Colon (tissue), 2 donors: ENCODE measurements at regions not wholly inside any gene's neighbourhood (a gene's known extent, or its start where the extent isn't known, plus 50 kb on each side); places are given as distances from the start of the nearest gene placed in this dataset.
"Not testable (repeated sequence)": the region's sequence is repeated elsewhere in the genome, so short reads cannot be mapped to it uniquely, and the experiment has no call there.

Experiments
- FAIRE-seq: peaks from 2 replicates; lab custom pipeline; 2012; peaks lifted over from hg19 to GRCh38; lab: Jason Lieb, UNC
- donor health status: control.
- donor health status: control.

DNA sequence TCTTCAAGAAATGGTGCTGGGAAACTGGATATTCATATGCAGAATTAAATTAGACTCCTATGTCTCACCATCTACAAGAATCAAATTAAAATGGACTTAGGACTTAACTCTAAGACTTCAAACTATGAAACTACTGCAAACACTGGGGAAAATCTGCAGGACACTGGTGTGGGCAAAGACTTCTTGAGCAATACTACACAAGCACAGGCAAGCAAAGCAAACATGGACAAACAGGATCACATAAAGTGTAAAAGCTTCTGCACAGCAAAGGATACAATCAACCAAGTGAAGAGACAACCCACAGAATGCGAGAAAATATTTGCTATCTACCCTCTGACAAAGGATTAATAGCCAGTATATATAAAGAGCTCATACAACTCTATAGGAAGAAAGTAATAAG, 1161.1 kb upstream of the CITED2 start:
- FAIRE-seq: no peak

DNA sequence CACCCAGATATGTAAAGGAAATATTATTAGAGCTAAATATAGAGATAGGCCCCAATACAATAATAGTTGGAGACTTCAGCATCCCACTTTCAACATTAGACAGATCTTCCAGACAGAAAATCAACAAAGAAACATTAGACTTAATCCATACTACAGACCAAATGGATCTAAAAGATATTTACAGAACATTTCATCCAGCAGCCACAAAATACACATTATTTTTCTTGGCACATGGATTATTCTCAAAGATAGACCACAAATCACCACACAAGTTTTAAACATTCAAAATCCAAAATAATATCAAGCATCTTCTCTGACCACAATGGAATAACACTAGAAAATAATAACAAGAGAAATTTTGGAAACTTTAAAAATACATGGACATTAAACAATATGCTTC, 1159.1 kb upstream of the CITED2 start:
- FAIRE-seq: no peak

DNA sequence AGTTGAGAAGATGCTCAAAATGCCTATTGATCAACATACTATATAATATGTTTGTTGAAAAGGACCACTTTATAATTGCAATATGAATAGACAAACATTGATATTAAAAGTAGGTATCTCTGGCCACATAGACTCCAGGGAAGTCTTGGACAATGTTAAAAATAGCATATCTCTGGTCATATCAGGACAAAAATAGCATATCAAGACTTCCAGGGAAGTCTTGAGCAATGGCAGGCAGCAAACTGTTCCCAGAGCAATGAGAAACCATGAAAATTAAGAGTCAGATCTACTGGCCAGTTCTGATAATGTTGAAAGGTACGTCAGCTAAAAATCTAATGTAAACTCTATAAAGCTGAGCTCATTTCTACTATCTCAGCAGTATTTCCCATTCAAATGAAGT, 1130.3 kb upstream of the CITED2 start:
- FAIRE-seq: no peak

DNA sequence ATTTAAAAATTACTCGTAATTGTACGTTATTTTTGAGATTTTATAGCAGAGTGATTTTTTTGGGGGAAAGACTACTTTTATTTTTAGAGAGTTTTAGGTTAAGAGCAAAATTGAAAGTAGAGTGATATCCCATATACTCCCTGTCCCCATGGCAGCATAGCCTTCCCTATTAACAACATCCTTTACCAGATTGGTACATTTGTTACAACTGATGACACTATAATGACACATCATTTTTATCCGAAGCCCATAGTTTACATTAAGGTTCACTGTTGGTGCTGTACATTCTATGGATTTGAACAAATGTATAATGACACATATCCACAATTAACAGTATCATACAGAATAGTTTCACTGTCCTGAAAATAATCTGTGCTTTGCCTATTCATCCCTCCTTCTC, 1126.4 kb upstream of the CITED2 start:
- FAIRE-seq: no peak

DNA sequence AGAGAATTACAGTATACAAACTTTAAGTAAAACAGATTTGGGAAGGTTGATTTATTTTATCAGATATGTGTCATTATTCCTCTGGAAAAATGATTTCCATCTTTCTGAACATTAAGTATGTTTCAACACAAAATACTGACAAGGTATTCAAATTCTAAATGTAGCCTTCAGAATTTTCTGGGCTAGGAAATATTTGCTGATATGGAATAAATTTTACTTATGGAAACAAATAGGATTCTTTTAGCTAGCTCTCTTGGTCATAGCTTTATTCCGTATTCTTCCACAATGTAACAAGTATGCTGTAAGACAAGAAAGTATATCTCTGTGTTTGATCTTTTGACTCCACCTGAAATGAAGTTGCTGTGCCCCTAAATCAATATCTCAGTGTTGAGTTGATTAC, 1125.2 kb upstream of the CITED2 start:
- FAIRE-seq: no peak

DNA sequence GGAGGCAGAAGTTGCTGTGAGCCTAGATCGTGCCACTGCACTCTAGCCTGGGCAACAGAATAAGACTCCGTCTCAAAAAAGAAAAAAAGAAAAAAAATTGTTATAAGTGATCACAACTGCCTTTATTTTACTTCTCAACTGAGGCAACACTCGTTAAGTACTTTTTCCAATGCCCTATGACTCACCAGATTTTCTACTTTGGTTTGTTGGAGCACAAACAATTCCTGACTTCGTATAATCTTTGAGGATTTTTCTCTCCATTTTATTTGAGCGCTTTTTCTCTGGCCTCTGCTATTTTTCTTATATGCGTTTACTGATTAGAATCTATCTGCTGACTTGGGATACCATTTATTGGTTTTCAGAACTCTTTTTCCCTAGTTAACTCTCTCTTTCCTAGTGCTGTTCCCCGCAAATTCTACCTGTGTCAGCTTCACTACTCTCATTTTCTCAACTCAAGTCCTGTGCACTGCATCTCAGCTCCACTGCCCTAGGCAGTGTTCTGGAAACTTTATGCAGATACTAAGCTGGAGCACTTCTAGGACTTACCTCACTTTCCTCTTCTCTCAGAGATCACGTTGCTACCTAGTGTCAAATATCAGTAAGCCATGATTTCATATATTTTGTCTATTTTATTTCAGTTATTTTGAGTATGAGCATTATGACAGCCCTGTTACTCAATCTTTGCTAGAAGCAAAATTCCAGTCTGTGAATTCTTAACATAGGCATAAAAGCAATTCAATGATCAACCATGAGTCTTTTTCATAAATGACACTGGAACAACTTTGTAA, 1120.1 kb upstream of the CITED2 start:
- FAIRE-seq: no peak

DNA sequence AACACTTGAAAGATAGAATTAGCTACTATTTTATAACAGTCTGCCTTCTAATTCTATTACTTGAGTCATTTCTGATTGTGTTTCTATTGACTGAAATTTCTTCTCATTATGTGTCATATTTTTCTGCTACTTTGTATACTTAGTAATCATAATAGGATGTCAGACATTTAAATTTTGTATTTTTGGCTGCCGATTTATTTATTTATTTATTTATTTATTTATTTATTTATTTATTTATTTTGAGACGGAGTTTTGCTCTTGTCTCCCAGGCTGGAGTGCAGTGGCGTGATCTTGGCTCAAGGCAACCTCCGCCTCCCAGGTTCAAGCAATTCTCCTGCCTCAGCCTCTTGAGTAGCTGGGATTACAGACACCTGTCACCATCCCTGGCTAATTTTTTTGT, 1119.0 kb upstream of the CITED2 start:
- FAIRE-seq: not testable (repeated sequence)

DNA sequence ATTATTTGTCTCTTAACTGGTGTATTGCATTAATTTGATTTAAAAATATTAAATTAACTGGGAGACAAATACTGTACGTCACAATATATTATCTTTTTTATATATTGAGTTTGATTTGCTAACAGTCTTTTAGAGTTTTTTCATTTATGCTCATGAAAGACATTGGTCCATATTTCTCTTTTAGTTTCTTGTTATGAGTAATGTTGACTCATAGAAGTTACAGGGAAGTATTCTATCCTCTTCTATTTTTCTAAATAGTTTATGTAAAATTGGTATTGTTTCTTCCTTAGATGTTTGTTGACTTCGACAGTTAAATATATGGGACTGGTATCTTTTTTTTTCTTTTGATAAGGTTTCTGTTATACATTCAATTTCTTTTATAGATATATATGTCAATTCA, 1115.6 kb upstream of the CITED2 start:
- no peak for FAIRE-seq

DNA sequence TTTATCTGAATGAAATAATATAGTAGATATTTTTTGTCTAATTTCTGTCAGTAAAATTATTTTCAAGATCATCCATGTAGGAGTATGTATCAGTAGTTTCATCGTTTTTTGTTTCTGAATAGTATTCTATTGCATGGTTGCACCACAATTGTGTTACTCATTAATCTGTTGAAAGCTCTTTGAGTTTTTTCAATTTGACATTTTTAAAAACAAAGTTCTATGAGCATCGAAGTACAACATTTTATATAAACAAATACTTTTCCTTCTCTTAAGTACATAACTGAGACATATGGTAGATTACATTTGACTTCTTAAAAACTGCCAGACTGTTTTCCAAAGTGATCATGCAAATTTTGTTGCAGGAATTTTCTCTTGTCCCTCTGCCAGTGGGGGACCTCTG, 1113.1 kb upstream of the CITED2 start:
- no peak for FAIRE-seq

DNA sequence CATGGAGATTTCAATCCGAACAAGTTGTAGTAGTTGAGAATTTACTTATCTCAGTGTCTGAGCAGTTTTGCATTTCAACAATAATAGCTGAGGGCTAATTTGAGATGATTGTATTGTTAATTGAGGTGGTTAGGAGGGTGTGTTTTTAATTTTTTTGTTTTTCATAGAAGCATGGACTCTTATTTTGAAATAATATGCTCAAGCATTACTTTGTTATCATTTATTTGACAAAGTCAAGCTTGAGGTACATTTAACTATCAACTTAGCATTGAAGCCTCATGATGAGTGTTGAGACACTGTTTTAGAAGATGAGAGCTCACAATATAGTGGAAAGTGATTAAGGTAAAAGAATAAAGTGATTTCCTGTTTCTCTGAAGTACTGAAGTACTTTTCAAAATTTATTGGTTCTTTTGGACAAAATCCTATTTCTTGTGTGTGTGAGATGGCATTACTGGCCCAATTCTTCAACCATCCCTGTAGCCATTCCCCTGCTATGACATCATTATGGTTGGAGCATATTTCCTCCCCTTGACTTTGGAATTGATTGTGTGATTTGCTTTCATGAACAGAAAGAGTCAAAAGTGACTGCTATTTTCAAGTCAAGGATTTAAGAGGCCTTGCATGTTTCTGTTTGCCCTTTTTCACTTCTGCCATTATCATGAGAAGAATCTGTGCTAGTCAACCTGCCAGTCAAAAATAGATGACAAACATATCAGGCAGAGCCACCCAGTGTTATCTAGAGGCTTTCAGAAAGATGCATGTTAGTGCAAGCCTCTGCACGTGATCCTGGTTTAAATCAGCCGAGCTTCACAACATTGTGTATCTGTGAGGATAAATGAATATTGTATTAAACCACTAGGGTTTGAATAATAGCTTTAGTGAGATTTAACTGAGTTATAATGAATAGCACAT, 1112.3 kb upstream of the CITED2 start:
- no peak for FAIRE-seq

DNA sequence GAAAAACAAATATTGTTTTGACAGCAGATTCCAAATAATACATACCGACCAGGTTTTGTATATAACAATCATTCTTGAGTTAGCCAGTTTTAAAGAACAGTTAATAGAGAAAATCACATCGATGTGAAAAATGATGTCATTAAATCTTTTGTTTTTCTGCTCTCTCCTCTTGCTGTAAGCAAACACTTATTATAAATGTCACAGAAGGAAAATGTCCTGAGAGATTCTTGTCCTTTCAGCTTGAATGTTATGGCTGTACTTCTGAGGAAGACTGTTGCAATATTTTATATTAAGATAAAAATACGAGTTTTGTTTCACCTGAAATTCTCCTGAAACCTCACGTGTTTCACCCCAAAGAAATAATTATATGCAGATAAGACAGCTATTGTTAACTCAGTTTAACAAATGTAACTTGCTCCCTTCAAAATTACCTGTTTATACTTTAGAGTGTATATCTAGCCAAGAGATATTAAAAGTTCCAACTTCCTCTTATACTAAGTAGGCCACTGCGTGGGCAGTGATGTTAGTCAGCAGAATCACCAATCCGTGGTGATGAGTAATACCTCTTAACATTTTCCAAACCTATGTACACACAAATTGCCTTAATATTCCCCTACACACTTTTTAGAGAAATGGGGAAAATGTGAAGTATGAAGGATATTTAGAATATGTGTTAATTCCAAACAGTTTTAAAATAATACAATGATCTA, 1111.4 kb upstream of the CITED2 start:
- FAIRE-seq: no peak

DNA sequence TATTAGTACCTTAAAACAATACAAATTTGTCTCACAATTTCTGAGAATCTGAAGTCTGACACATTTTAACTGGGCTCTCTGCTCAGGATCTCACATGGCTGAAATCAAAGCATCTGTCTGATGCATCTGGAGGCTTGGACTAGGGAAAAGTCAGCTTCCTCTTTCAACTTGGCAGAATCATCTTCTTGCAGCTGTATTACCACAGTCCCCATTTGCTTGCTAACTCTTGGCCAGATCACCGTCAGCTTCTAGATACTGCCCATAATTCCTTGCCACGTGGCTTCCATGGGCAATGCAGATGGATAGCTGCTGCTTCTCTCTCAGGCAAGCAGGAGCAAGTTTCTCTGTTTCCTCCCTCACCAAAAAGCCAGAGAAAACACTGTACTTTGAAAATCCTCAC, 1106.4 kb upstream of the CITED2 start:
- no peak for FAIRE-seq

DNA sequence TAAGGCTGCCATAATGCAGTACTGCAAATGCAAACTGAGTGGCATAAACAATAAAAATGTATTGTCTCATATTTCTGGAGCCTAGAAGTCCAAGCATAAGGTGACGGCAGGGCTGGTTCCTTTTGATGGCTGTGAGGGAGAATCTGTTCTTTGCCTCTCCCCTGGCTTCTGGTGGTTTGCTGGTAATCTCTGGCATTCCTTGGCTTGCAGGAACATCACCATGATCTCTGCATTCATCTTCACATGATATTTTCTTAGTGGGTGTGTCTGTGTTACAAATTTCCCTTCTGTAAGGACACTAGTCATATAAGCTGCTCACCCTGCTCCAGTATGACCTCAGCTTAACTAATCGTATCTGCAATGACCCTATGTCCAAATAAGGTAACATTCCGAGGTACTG, 1104.2 kb upstream of the CITED2 start:
- FAIRE-seq: no peak

DNA sequence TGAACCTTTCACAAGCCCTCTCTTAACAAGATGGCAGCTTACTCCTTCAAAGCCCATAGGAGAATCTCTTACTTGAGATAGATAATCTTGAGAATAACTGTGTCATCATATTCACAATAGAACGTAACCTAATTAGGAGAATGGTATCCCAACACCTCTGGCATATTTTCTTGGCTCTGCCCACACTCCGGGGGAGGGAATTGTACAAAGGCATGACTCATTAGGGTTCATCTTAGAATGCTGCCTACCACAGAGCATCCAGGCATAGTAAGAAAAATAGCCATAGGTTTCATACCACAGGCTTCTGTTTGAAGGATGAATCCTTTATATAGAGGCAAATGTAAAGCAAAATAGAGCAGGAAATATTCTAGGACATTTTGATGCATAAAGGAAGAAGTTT, 1100.6 kb upstream of the CITED2 start:
- no peak for FAIRE-seq

DNA sequence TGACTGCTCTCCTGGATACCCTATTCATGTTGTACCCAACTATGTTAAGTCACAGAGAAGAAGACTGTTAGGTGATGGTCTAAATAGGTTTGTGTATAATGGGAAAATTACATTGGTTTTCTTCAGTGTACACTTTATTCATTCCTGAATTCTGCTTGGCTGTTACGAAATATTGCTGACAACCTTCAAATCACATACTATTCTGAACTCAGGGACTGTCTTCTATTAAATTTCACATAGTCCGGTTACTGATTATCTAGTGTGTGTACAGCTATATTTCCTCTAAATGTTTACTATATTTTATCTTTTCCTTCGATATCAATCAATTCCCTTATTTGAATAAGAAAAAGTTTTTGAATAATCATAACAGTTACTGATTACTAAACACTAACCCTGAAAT, 1090.3 kb upstream of the CITED2 start:
- no peak for FAIRE-seq

DNA sequence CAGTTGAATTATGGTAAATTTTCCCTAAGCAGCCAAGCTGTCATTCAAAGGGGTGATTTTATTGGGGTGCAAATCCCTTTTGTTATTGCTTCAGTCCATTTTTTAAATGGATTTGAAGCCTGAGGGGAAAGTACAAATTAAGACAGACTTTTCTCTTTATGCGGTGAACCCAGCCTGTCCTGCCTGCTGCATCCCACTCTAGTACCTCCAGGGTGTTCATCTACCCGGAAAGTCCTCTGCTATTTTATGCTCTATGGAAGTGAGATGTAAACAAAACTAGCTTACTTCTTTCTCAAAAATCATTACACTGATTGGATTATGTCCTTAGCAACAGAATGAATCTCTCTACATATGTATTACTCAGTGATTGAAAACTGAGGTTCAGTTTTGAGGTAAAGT, 1088.9 kb upstream of the CITED2 start:
- FAIRE-seq: no peak

DNA sequence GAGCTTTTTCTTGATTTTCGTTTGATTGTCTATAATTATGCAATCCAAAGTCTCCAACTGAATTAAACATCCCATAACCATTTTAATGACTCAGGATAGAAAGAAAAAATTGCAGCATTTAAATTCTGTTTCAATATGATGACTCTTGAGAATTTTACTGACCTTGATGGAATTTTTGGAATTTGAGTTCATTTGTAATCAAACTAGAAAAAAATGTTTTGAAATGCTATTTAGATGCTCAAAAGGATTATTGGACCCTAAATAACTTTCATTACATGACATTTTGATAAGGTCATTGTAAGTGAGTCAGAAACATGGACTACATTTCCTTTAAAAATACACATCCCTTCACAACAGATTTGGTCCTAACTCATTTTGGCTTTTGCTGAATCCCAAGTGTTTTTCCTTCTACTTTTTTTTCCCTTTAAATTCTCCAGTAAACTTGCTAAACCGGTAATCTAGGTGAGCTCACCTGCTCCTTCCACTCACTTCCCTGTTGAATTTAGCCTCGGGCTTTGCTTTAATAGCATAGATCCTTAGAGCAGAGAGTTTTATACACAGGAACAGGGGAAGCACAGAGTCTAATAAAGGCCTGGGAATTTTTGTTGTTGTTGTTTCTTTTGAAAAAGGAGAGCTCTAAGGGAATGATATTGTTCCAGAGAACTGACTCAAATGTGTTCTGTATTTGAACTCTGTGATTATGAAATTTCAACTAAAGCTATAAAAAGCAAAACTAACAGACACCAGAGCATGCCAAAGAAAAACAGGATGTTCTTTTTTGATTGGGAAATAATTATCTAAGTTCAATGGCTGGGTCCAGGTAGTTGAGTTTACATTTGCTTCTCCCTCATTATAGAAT, 1088.2 kb upstream of the CITED2 start:
- FAIRE-seq: no peak

DNA sequence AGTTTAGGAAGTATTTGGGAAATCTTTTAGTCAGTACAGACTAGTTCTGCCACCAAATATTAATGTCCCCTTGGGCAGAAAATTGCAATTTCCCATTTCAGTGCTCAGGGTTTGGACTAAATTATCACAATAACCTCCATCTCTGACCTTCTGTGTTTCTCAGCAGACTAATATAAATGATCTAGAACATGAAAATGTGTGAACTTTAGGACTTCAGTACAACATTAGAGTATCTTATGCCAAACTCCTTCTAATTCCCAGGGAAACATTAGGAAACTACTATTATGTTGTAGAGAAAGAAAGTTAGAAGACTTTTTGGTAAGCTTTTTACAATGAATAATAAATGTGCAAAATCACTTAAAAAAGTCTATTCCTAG, 1087.6 kb upstream of the CITED2 start:
- no peak for FAIRE-seq

DNA sequence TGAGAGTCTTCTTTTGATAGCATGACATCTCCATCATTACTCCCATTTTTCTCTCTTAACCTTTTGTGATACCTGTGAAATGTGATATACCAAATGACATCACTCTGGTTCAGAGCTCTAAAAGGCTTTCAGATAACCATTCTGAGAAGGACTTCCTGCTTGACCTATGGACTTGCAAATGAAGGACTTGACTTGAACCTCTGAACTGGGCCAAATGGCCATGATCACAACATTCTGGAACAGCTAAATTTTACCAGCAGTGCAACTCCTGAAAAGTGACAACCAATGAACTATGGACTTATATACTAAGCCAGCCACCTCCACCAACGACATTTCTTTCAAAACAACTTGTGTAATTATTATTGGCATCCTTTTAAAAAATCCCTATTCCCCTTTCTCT, 1085.8 kb upstream of the CITED2 start:
- FAIRE-seq: no peak

DNA sequence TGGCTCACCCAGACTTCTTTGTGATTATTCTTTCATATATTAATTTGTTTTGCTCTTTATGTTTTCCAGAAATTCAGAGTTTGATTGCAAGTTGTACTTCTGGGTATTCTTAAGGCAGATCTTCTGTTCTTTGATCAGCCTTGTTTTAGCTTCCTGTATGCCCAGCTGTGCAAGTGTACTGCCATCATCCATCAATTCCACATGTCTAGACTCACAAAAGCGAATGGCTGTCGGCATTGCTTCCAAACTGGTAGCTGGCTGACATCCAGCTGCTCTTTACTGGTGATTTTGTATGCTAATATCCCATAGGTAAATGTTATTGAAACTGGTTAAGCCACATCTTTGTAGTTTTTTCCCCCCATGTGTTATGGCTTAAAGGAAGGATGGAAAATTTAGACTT, 1084.8 kb upstream of the CITED2 start:
- no peak for FAIRE-seq

DNA sequence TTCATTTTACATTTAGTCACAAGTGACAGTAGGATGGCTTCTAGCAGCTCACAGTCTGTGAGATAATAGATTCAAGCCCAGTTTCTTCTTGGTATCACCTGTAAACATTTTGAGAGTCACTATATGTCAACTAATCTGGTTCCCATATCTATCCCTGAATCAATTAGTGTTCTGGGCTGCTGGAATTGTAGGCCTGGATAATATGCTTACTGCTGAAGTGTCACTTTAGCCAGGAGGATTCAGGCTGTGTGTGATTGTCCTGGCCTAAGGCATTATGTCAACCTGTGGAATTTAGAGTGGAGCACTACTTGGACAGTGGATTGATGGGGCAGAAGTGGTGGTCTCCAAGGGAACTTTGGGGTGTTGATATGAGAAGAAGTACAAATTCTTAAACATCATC, 1071.8 kb upstream of the CITED2 start:
- no peak for FAIRE-seq

DNA sequence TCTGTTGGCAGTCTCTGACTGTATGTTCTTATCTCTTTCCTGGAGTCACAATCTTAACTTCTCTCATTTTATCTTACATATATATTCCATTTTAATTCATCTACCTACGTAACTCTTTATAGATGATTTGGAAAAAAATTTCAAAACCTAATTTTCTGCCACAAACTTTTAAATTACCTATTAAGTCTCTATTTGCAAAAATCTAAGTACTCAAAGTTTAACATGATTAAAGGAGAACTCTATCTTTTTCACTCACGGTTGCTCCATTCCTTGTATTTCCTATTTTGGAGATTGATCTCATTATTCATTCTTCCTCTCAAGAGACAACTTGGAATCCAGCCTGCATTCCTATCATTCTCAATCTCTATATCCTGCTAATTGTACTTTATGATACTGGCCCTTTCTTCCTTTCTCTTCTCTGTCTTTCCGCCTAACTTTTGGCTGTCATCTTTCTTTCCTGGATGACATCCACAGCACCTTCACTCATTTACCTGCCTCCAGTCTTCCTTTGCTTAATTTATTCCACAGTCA, 1071.1 kb upstream of the CITED2 start:
- FAIRE-seq: no peak
